HepG2 (cell line): ENCODE measurements at regions not wholly inside any gene's neighbourhood (a gene's known extent, or its start where the extent isn't known, plus 50 kb on each side); places are given as distances from the start of the nearest gene placed in this dataset.

Source experiments
- ATAC-seq: fragments of 200-7000 bp; cut with Tn5 transposase; 3 replicates; pipeline ENCODE4 v1.9.1; 2020; ENCODE audit warnings: mild to moderate bottlenecking, moderate library complexity
- BruUV-seq: library from RNA; stranded (reverse); fragments of 400-500 nt; replicated peaks from 2 replicates; lab custom pipeline; 2021; lab: Mats Ljungman, UMichigan
- CTCF ChIA-PET: fragments of 300-600 bp; formaldehyde crosslinking; extraction: SDS; loops from one replicate; lab custom pipeline; 2021; ENCODE audit warnings: low total read pairs, inconsistent platforms, low intra/inter-chr PET ratio; lab: Yijun Ruan, JAX
- POLR2A ChIA-PET: fragments of 350-600 bp; sonication (Branson Sonifier 250); formaldehyde crosslinking; loops from one replicate; lab custom pipeline; 2020; ENCODE audit warnings: antibody characterized with exemption, inconsistent platforms; lab: Yijun Ruan, JAX
- DNase-seq: peaks from one replicate; pipeline ENCODE4 v3.0.0-alpha.2; 2015; ENCODE audit warnings: low spot score
- FAIRE-seq: peaks from 3 replicates; lab custom pipeline; 2011; peaks lifted over from hg19 to GRCh38; lab: Jason Lieb, UNC
- H2AFZ ChIP-seq: one replicate; pipeline ENCODE4 v1.6.1; 2011; ENCODE audit warnings: low read length, inconsistent platforms
- H3K27ac ChIP-seq: fragments of 300-600 bp; 3 replicates; pipeline ENCODE4 v1.8.0; 2011; ENCODE audit warnings: mixed run types, mild to moderate bottlenecking, mixed read lengths, low read length, inconsistent platforms; ENCODE audit not compliant: insufficient read depth; ENCODE audit errors: extremely low read length
- H3K27me3 ChIP-seq, 2 experiments: fragments of 200-600 bp in 1 of 2; 2 replicates in 1 of 2; 3 replicates in 1 of 2; pipeline versions ENCODE4 v1.6.0 to v1.8.0; 2011; ENCODE audit warnings: low read length in 2 of 2, mild to moderate bottlenecking in 2 of 2, moderate library complexity in 2 of 2, inconsistent platforms in 1 of 2; ENCODE audit not compliant: insufficient read depth in 2 of 2, control insufficient read depth in 1 of 2
- H3K36me3 ChIP-seq, 2 experiments: fragments of 200-600 bp in 1 of 2; replicated peaks in 1 of 2; 2 replicates in 1 of 2; 3 replicates in 1 of 2; pipeline versions ENCODE4 v1.5.1 to v1.8.0; 2011; ENCODE audit warnings: low read length in 2 of 2, inconsistent platforms in 1 of 2; ENCODE audit not compliant: insufficient read depth in 2 of 2, control insufficient read depth in 1 of 2
- H3K4me1 ChIP-seq: 2 replicates; pipeline ENCODE4 v1.5.1; 2012; ENCODE audit warnings: low read length, inconsistent platforms; ENCODE audit not compliant: insufficient read depth
- H3K4me2 ChIP-seq: 2 replicates; pipeline ENCODE4 v1.6.0; 2011; ENCODE audit warnings: low read depth, low read length, inconsistent platforms
- H3K4me3 ChIP-seq, 3 experiments: fragments of 200-600 bp in 1 of 3; sonication (generic), shearing (Covaris generic) in 1 of 3; replicated peaks in 1 of 3; 2 replicates each; pipeline ENCODE4 v1.5.1; 2011 to 2016; ENCODE audit warnings: low read length in 3 of 3, inconsistent platforms in 2 of 3, low read depth in 2 of 3, mild to moderate bottlenecking in 2 of 3, control low read depth in 1 of 3, mixed read lengths in 1 of 3; ENCODE audit not compliant: insufficient read depth in 1 of 3
- H3K79me2 ChIP-seq: one replicate; pipeline ENCODE4 v1.6.1; 2011; ENCODE audit warnings: low read length, inconsistent platforms; ENCODE audit not compliant: insufficient read depth
- H3K9ac ChIP-seq: 2 replicates; pipeline ENCODE4 v1.6.0; 2011; ENCODE audit warnings: mild to moderate bottlenecking, low read depth, low read length, inconsistent platforms; ENCODE audit not compliant: insufficient read depth
- H3K9me3 ChIP-seq: 2 replicates; pipeline ENCODE4 v1.5.1; 2012; ENCODE audit warnings: mild to moderate bottlenecking, low read length
- H4K20me1 ChIP-seq: 2 replicates; pipeline ENCODE4 v1.6.0; 2011; ENCODE audit warnings: inconsistent platforms, mild to moderate bottlenecking, low read length, moderate library complexity; ENCODE audit not compliant: insufficient read depth
- GATAD1 ChIP-seq: IDR thresholded peaks from 2 replicates; pipeline ENCODE4 v1.6.1; 2016; ENCODE audit warnings: missing genetic modification reagents, missing compliant biosample characterization
- MYNN ChIP-seq: sonication (generic); formaldehyde crosslinking; IDR thresholded peaks from 2 replicates; pipeline ENCODE4 v1.4.0; 2020; ENCODE audit warnings: mild to moderate bottlenecking, low read depth, missing genetic modification reagents
- POGZ ChIP-seq: sonication (generic); formaldehyde crosslinking; IDR thresholded peaks from 2 replicates; pipeline ENCODE4 v1.4.0; 2020; ENCODE audit warnings: mild to moderate bottlenecking, missing genetic modification reagents
- SYNCRIP ChIP-seq: fragments of 200-400 bp; formaldehyde crosslinking; IDR thresholded peaks from 2 replicates; pipeline ENCODE4 v1.6.1; 2018; ENCODE audit warnings: mild to moderate bottlenecking, low read depth, low read length; ENCODE audit not compliant: insufficient read depth
- ZHX1 ChIP-seq: sonication (generic); formaldehyde crosslinking; IDR thresholded peaks from 2 replicates; pipeline ENCODE4 v1.8.1; 2022; ENCODE audit warnings: low read depth, mild to moderate bottlenecking, missing genetic modification reagents
- ZNF530 ChIP-seq: sonication (generic); formaldehyde crosslinking; IDR thresholded peaks from 2 replicates; pipeline ENCODE4 v1.5.0; 2020; ENCODE audit warnings: low read depth, mild to moderate bottlenecking, missing genetic modification reagents
- ZNF747 ChIP-seq: sonication (generic); formaldehyde crosslinking; IDR thresholded peaks from 2 replicates; pipeline ENCODE4 v1.8.1; 2023; ENCODE audit warnings: missing genetic modification reagents, mild to moderate bottlenecking, borderline replicate concordance
- WGBS: methylation state at CpG from one replicate; pipeline ENCODE4 v1.1.6; 2017; ENCODE audit warnings: low lambda C conversion rate; 5-methylcytosine and 5-hydroxymethylcytosine counted together
- in situ Hi-C: cut with HindIII; loops from 2 replicates; pipeline ENCODE4 v1.10.0; 2017; ENCODE audit warnings: low pct_unique_long_range_greater_than_20kb; ENCODE audit not compliant: extremely low pct_ligation_motif_present
- intact Hi-C: fragments of 100-400 bp; cut with micrococcal nuclease; formaldehyde crosslinking; loops from one replicate; pipeline ENCODE4 v1.10.0; 2022; ENCODE audit not compliant: unreplicated experiment

- no peaks in the 10 kb centered on the region for H3K79me2 ChIP-seq
- no peak overlapping the region for H3K4me2 ChIP-seq
- ChIA-PET CTCF (no interaction called here), POLR2A (no interaction called here)
- TF ChIP-seq SYNCRIP (no peak), ZNF530 (CRISPR knock-in tag) (no peak), ZNF747 (CRISPR knock-in tag) (no peak), POGZ (no peak)
- in situ Hi-C loops, result no loop called here
- H3K27ac ChIP-seq, result no peak overlapping the region
- intact Hi-C loops, result no loop called here
- no peaks in the 10 kb centered on the region for H3K36me3 ChIP-seq
- no TSS peak for BruUV-seq
- no peaks in the 10 kb centered on the region for H3K27me3 ChIP-seq
- FAIRE-seq, result no peak
- no peak for ATAC-seq
- no peaks in the 10 kb centered on the region for H4K20me1 ChIP-seq
- no peak for DNase-seq
- H3K9me3 ChIP-seq, result no peaks in the 10 kb centered on the region
- H2AFZ ChIP-seq, result no peak overlapping the region
- H3K4me1 ChIP-seq, result no peaks in the 10 kb centered on the region
- no peak overlapping the region for H3K4me3 ChIP-seq
- no peak overlapping the region for H3K9ac ChIP-seq
Observed at GRCh38 chr17:63189082-63189481, 223.0 kb downstream of the TANC2 start.

- H3K79me2 ChIP-seq, result no peaks in the 10 kb centered on the region
- no peaks in the 10 kb centered on the region for H3K27me3 ChIP-seq
- H4K20me1 ChIP-seq, result no peaks in the 10 kb centered on the region
- FAIRE-seq (no peak), DNase-seq (no peak), ATAC-seq (no peak)
- no peaks in the 10 kb centered on the region for H3K9me3 ChIP-seq
- no peak for TF ChIP-seq ZHX1 (CRISPR knock-in tag)
- no peak for TF ChIP-seq GATAD1 (CRISPR knock-in tag)
- no peak for TF ChIP-seq MYNN (CRISPR knock-in tag)
- H3K27ac ChIP-seq, result no peak overlapping the region
- intact Hi-C loops (no loop called here), in situ Hi-C loops (no loop called here)
- no peaks in the 10 kb centered on the region for H3K4me1 ChIP-seq
- no peaks in the 10 kb centered on the region for H3K36me3 ChIP-seq
- ChIA-PET POLR2A (no interaction called here), CTCF (no interaction called here)
- no peak overlapping the region for H3K9ac ChIP-seq
- no peak overlapping the region for H2AFZ ChIP-seq
- no peak overlapping the region for H3K4me3 ChIP-seq
- WGBS, result under 1% methylated on average over 3 of the region's 3 CpGs
- no TSS peak for BruUV-seq
- no peak overlapping the region for H3K4me2 ChIP-seq
Observed at GRCh38 chr17:63189930-63190329, 223.9 kb downstream of the TANC2 start.
